ENCODE measurements at regions not wholly inside any gene's neighbourhood (a gene's known extent, or its start where the extent isn't known, plus 50 kb on each side); places are given as distances from the start of the nearest gene placed in this dataset.
"Not testable (repeated sequence)": the region's sequence is repeated elsewhere in the genome, so short reads cannot be mapped to it uniquely, and the experiment has no call there.

GRCh38 chr11:100594320-100594719 is 92.8 kb upstream of the ARHGAP42 start:
- Histone ChIP-seq H3K9ac (ENCODE audit: low read length) (no peak overlapping the region), H3K4me1 (ENCODE audit: control insufficient read depth, insufficient read depth, low read length) (no peaks in the 10 kb centered on the region), H3K9me3 (ENCODE audit: control insufficient read depth, low read length) (no peaks in the 10 kb centered on the region), H3K36me3 (ENCODE audit: control insufficient read depth, insufficient read depth, low read length) (no peaks in the 10 kb centered on the region), H3K27me3 (ENCODE audit: control insufficient read depth, insufficient read depth, low read length) (no peaks in the 10 kb centered on the region), H3K4me3 (ENCODE audit: low read length) (no peak overlapping the region)

- H3K36me3 ChIP-seq (ENCODE audit: control insufficient read depth, insufficient read depth, low read length), result no peaks in the 10 kb centered on the region
- no peaks in the 10 kb centered on the region for H3K4me1 ChIP-seq (ENCODE audit: control insufficient read depth, insufficient read depth, low read length)
- no peak overlapping the region for H3K9ac ChIP-seq (ENCODE audit: low read length)
- H3K9me3 ChIP-seq (ENCODE audit: control insufficient read depth, low read length), result no peaks in the 10 kb centered on the region
- H3K27me3 ChIP-seq (ENCODE audit: control insufficient read depth, insufficient read depth, low read length), result no peaks in the 10 kb centered on the region
- H3K4me3 ChIP-seq (ENCODE audit: low read length), result no peak overlapping the region
Measured at GRCh38 chr11:100600941-100601340, 86.1 kb upstream of the ARHGAP42 start.

- Histone ChIP-seq H3K27me3 (ENCODE audit: control insufficient read depth, insufficient read depth, low read length) (no peaks in the 10 kb centered on the region), H3K36me3 (ENCODE audit: control insufficient read depth, insufficient read depth, low read length) (no peaks in the 10 kb centered on the region), H3K4me3 (ENCODE audit: low read length) (no peak overlapping the region), H3K9me3 (ENCODE audit: control insufficient read depth, low read length) (no peaks in the 10 kb centered on the region), H3K9ac (ENCODE audit: low read length) (no peak overlapping the region), H3K4me1 (ENCODE audit: control insufficient read depth, insufficient read depth, low read length) (no peaks in the 10 kb centered on the region)
Measured at GRCh38 chr11:100602716-100603115, 84.4 kb upstream of the ARHGAP42 start.

- H3K36me3 ChIP-seq (ENCODE audit: control insufficient read depth, insufficient read depth, low read length); H3K9me3 ChIP-seq (ENCODE audit: control insufficient read depth, low read length); H3K4me3 ChIP-seq (ENCODE audit: low read length); H3K27me3 ChIP-seq (ENCODE audit: control insufficient read depth, insufficient read depth, low read length); H3K9ac ChIP-seq (ENCODE audit: low read length); H3K4me1 ChIP-seq (ENCODE audit: control insufficient read depth, insufficient read depth, low read length): not testable (repeated sequence)
Measured at GRCh38 chr11:100607761-100608160, 79.3 kb upstream of the ARHGAP42 start.

GRCh38 chr11:100612766-100613165 is 74.3 kb upstream of the ARHGAP42 start:
- Histone ChIP-seq H3K27me3 (ENCODE audit: control insufficient read depth, insufficient read depth, low read length) (no peaks in the 10 kb centered on the region), H3K36me3 (ENCODE audit: control insufficient read depth, insufficient read depth, low read length) (no peaks in the 10 kb centered on the region), H3K4me1 (ENCODE audit: control insufficient read depth, insufficient read depth, low read length) (no peaks in the 10 kb centered on the region), H3K9ac (ENCODE audit: low read length) (no peak overlapping the region), H3K9me3 (ENCODE audit: control insufficient read depth, low read length) (no peaks in the 10 kb centered on the region), H3K4me3 (ENCODE audit: low read length) (no peak overlapping the region)

- Histone ChIP-seq H3K27me3 (ENCODE audit: control insufficient read depth, insufficient read depth, low read length) (no peaks in the 10 kb centered on the region), H3K9me3 (ENCODE audit: control insufficient read depth, low read length) (no peaks in the 10 kb centered on the region), H3K4me3 (ENCODE audit: low read length) (no peak overlapping the region), H3K9ac (ENCODE audit: low read length) (no peak overlapping the region), H3K36me3 (ENCODE audit: control insufficient read depth, insufficient read depth, low read length) (no peaks in the 10 kb centered on the region), H3K4me1 (ENCODE audit: control insufficient read depth, insufficient read depth, low read length) (no peaks in the 10 kb centered on the region)
Measured at GRCh38 chr11:100618914-100619313, 68.2 kb upstream of the ARHGAP42 start.

- Histone ChIP-seq H3K27me3 (ENCODE audit: control insufficient read depth, insufficient read depth, low read length) (no peaks in the 10 kb centered on the region), H3K9ac (ENCODE audit: low read length) (no peak overlapping the region), H3K4me3 (ENCODE audit: low read length) (no peak overlapping the region), H3K36me3 (ENCODE audit: control insufficient read depth, insufficient read depth, low read length) (no peaks in the 10 kb centered on the region), H3K9me3 (ENCODE audit: control insufficient read depth, low read length) (no peaks in the 10 kb centered on the region), H3K4me1 (ENCODE audit: control insufficient read depth, insufficient read depth, low read length) (no peaks in the 10 kb centered on the region)
Measured at GRCh38 chr11:100619484-100619883, 67.6 kb upstream of the ARHGAP42 start.

GRCh38 chr11:100622404-100622803 is 64.7 kb upstream of the ARHGAP42 start:
- Histone ChIP-seq H3K4me3 (ENCODE audit: low read length) (no peak overlapping the region), H3K27me3 (ENCODE audit: control insufficient read depth, insufficient read depth, low read length) (no peaks in the 10 kb centered on the region), H3K9me3 (ENCODE audit: control insufficient read depth, low read length) (no peaks in the 10 kb centered on the region), H3K9ac (ENCODE audit: low read length) (no peak overlapping the region), H3K36me3 (ENCODE audit: control insufficient read depth, insufficient read depth, low read length) (no peaks in the 10 kb centered on the region), H3K4me1 (ENCODE audit: control insufficient read depth, insufficient read depth, low read length) (no peaks in the 10 kb centered on the region)

GRCh38 chr11:100624346-100624745 is 62.7 kb upstream of the ARHGAP42 start:
- Histone ChIP-seq H3K4me3 (ENCODE audit: low read length) (no peak overlapping the region), H3K36me3 (ENCODE audit: control insufficient read depth, insufficient read depth, low read length) (no peaks in the 10 kb centered on the region), H3K27me3 (ENCODE audit: control insufficient read depth, insufficient read depth, low read length) (no peaks in the 10 kb centered on the region), H3K9ac (ENCODE audit: low read length) (no peak overlapping the region), H3K4me1 (ENCODE audit: control insufficient read depth, insufficient read depth, low read length) (no peaks in the 10 kb centered on the region), H3K9me3 (ENCODE audit: control insufficient read depth, low read length) (no peaks in the 10 kb centered on the region)

- Histone ChIP-seq H3K9ac (ENCODE audit: low read length) (no peak overlapping the region), H3K4me1 (ENCODE audit: control insufficient read depth, insufficient read depth, low read length) (no peaks in the 10 kb centered on the region), H3K4me3 (ENCODE audit: low read length) (no peak overlapping the region), H3K9me3 (ENCODE audit: control insufficient read depth, low read length) (no peaks in the 10 kb centered on the region), H3K36me3 (ENCODE audit: control insufficient read depth, insufficient read depth, low read length) (no peaks in the 10 kb centered on the region), H3K27me3 (ENCODE audit: control insufficient read depth, insufficient read depth, low read length) (no peaks in the 10 kb centered on the region)
Measured at GRCh38 chr11:100625041-100625440, 62.0 kb upstream of the ARHGAP42 start.

- Histone ChIP-seq H3K9me3 (ENCODE audit: control insufficient read depth, low read length) (no peaks in the 10 kb centered on the region), H3K27me3 (ENCODE audit: control insufficient read depth, insufficient read depth, low read length) (no peaks in the 10 kb centered on the region), H3K4me3 (ENCODE audit: low read length) (no peak overlapping the region), H3K36me3 (ENCODE audit: control insufficient read depth, insufficient read depth, low read length) (no peaks in the 10 kb centered on the region), H3K4me1 (ENCODE audit: control insufficient read depth, insufficient read depth, low read length) (peaks cover 37% of the 10 kb centered on the region), H3K9ac (ENCODE audit: low read length) (no peak overlapping the region)
Measured at GRCh38 chr11:100629671-100630070, 57.4 kb upstream of the ARHGAP42 start.

- peaks cover 43% of the 10 kb centered on the region for H3K4me1 ChIP-seq (ENCODE audit: control insufficient read depth, insufficient read depth, low read length)
- H3K4me3 ChIP-seq (ENCODE audit: low read length), result no peak overlapping the region
- H3K9ac ChIP-seq (ENCODE audit: low read length), result no peak overlapping the region
- no peaks in the 10 kb centered on the region for H3K27me3 ChIP-seq (ENCODE audit: control insufficient read depth, insufficient read depth, low read length)
- no peaks in the 10 kb centered on the region for H3K36me3 ChIP-seq (ENCODE audit: control insufficient read depth, insufficient read depth, low read length)
- H3K9me3 ChIP-seq (ENCODE audit: control insufficient read depth, low read length), result no peaks in the 10 kb centered on the region
Measured at GRCh38 chr11:100630898-100631297, 56.2 kb upstream of the ARHGAP42 start.

- Histone ChIP-seq H3K4me1 (ENCODE audit: control insufficient read depth, insufficient read depth, low read length) (peaks cover 43% of the 10 kb centered on the region), H3K9me3 (ENCODE audit: control insufficient read depth, low read length) (no peaks in the 10 kb centered on the region), H3K4me3 (ENCODE audit: low read length) (no peak overlapping the region), H3K9ac (ENCODE audit: low read length) (no peak overlapping the region), H3K27me3 (ENCODE audit: control insufficient read depth, insufficient read depth, low read length) (no peaks in the 10 kb centered on the region), H3K36me3 (ENCODE audit: control insufficient read depth, insufficient read depth, low read length) (no peaks in the 10 kb centered on the region)
Measured at GRCh38 chr11:100631316-100631715, 55.8 kb upstream of the ARHGAP42 start.
